Epithelial cell of esophagus (primary cell): ENCODE measurements at regions not wholly inside any gene's neighbourhood (a gene's known extent, or its start where the extent isn't known, plus 50 kb on each side); places are given as distances from the start of the nearest gene placed in this dataset.

ENCODE experiments used
- DNase-seq: peaks from one replicate; pipeline ENCODE4 v3.0.0; 2010; ENCODE audit warnings: low read depth
- H3K4me3 ChIP-seq: 2 replicates; pipeline ENCODE4 v1.5.1; 2011; ENCODE audit warnings: mild to moderate bottlenecking, low read length, control low read depth
- TF ChIP-seq, protein P1 (sequence below): IDR thresholded peaks from 2 replicates; pipeline ENCODE4 v1.5.1; 2011; ENCODE audit warnings: low read depth, mild to moderate bottlenecking, low read length, control low read depth, inconsistent platforms; ENCODE audit not compliant: insufficient read depth; ENCODE audit errors: missing control alignments

DNA sequence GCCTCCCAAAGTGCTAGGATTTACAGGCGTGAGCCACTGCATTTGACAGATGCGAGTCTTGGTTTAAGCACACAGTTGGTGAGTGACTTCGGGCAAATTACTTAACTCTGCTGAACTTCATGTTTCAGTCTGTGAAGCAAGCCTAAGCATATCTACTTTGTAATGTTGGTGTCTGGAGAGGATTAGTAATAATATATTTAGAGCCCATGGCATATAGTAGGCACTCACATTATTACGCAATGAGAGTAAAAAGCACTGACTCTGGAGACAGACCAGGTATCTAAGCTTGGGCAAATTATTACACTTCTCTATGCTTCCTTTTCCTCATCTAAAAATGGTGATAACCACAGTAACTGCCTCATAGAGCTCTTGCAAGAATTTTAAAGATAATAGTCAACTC is 208.7 kb upstream of the P2RY1 start:
- peak; percentile 87 for DNase-seq
- no peak overlapping the region for H3K4me3 ChIP-seq
- TF ChIP-seq, protein P1, sequence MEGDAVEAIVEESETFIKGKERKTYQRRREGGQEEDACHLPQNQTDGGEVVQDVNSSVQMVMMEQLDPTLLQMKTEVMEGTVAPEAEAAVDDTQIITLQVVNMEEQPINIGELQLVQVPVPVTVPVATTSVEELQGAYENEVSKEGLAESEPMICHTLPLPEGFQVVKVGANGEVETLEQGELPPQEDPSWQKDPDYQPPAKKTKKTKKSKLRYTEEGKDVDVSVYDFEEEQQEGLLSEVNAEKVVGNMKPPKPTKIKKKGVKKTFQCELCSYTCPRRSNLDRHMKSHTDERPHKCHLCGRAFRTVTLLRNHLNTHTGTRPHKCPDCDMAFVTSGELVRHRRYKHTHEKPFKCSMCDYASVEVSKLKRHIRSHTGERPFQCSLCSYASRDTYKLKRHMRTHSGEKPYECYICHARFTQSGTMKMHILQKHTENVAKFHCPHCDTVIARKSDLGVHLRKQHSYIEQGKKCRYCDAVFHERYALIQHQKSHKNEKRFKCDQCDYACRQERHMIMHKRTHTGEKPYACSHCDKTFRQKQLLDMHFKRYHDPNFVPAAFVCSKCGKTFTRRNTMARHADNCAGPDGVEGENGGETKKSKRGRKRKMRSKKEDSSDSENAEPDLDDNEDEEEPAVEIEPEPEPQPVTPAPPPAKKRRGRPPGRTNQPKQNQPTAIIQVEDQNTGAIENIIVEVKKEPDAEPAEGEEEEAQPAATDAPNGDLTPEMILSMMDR, result no peak

GRCh38 chr3:152628496-152628895 is 206.4 kb upstream of the P2RY1 start:
- no peak overlapping the region for H3K4me3 ChIP-seq
- TF ChIP-seq, protein P1, result no peak
- no peak for DNase-seq

DNA sequence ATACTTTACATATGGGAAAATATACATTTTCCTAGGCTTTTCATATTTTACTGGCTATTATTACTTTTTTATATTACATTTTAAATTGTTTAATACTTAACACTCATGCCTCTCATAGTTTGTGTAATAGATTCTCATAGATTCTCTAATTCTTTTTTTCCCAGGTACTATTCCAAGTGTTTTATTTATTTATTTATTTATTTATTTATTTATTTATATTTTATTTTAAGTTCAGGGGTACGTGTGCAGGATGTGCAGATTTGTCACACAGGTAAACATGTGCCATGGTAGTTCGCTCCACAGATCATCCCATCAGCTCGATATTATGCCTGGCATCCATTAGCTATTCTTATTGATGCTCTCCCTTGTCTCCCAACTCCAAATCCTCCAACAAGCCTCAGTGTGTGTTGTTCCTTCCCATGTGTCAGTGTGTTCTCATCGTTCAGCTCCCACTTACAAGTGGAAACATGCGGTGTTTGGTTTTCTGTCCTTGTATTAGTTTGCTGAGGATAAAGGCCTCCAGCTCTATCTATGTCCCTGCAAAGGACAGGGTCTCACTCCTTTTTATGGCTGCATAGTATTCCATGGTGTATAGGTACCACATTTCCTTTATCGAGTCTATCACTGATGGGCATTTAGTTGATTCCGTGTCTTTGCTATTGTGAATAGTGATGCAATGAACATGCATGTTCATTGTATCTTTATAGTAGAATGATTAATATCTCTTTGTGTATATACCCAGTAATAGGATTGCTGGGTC is 205.4 kb upstream of the P2RY1 start:
- DNase-seq, result no peak
- TF ChIP-seq, protein P1, result no peak
- H3K4me3 ChIP-seq, result no peak overlapping the region

DNA sequence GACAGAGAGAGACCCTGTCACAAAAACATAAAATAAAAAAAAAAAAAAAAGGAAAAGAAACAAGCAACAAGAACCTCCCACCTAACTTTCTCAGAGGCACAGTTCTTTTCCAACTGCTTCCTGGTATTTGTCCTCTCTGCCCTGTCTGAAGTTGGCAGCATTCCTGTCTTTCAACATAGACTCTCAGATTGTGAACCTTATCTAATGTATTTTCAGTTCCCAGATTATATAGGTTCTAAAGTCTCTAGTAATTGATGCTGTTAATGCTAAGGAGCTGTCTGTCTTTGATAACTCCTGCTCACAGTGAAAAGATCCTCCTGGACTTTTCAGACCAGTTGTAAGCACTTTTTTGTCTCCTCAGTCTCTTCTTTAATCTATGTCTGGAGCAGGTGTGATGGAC is 199.5 kb upstream of the P2RY1 start:
- no peak overlapping the region for H3K4me3 ChIP-seq
- DNase-seq, result no peak
- TF ChIP-seq, protein P1, result no peak

- DNase-seq, result no peak
- TF ChIP-seq, protein P1, result no peak
- no peak overlapping the region for H3K4me3 ChIP-seq
Observed at GRCh38 chr3:152636651-152637050, 198.3 kb upstream of the P2RY1 start.

GRCh38 chr3:152638214-152638613 is 196.7 kb upstream of the P2RY1 start:
- TF ChIP-seq, protein P1, result no peak
- DNase-seq, result no peak
- H3K4me3 ChIP-seq, result no peak overlapping the region

GRCh38 chr3:152638707-152639450 is 196.1 kb upstream of the P2RY1 start:
- no peak overlapping the region for H3K4me3 ChIP-seq
- TF ChIP-seq, protein P1, result no peak
- DNase-seq, result peak; percentile 83
